HL-60 (cell line): ENCODE measurements at regions not wholly inside any gene's neighbourhood (a gene's known extent, or its start where the extent isn't known, plus 50 kb on each side); places are given as distances from the start of the nearest gene placed in this dataset.
"Not testable (repeated sequence)": the region's sequence is repeated elsewhere in the genome, so short reads cannot be mapped to it uniquely, and the experiment has no call there.

ENCODE experiments used
- DNase-seq, 2 experiments: peaks; one replicate each; pipeline ENCODE4 v3.0.0-alpha.2; 2010 to 2020; ENCODE audit warnings: low read depth in 1 of 2, low spot score in 1 of 2
- H3K27ac ChIP-seq: fragments of 250-450 bp; sonication (Bioruptor Pico); replicated peaks from 2 replicates; pipeline ENCODE4 v1.5.1; 2020; ENCODE audit warnings: mild to moderate bottlenecking, moderate library complexity
- H3K27me3 ChIP-seq: fragments of 250-450 bp; sonication (Bioruptor Pico); 2 replicates; pipeline ENCODE4 v1.5.1; 2021; ENCODE audit warnings: mild to moderate bottlenecking, moderate library complexity; ENCODE audit not compliant: insufficient read depth, poor library complexity, severe bottlenecking
- H3K4me3 ChIP-seq: replicated peaks from 2 replicates; pipeline ENCODE4 v1.5.1; 2011; ENCODE audit warnings: mild to moderate bottlenecking, control low read depth, low read length; ENCODE audit not compliant: insufficient read depth
- GABPA ChIP-seq: IDR thresholded peaks from 2 replicates; pipeline ENCODE4 v1.6.1; 2012; ENCODE audit warnings: low read depth
- POLR2AphosphoS5 ChIP-seq: IDR thresholded peaks from 2 replicates; pipeline ENCODE4 v1.6.1; 2012; ENCODE audit warnings: low read depth
- SPI1 ChIP-seq: IDR thresholded peaks from 2 replicates; pipeline ENCODE4 v1.6.1; 2012; ENCODE audit warnings: low read depth, mild to moderate bottlenecking, borderline replicate concordance
- TF ChIP-seq, protein P1 (sequence below): IDR thresholded peaks from 2 replicates; pipeline ENCODE4 v1.6.1; 2012; ENCODE audit warnings: low read depth; ENCODE audit not compliant: insufficient replicate concordance
- TF ChIP-seq, protein P2 (sequence below): IDR thresholded peaks from one replicate; pipeline ENCODE4 v1.5.1; 2011; ENCODE audit warnings: low read length, control low read depth, inconsistent platforms; ENCODE audit not compliant: insufficient read depth

DNA sequence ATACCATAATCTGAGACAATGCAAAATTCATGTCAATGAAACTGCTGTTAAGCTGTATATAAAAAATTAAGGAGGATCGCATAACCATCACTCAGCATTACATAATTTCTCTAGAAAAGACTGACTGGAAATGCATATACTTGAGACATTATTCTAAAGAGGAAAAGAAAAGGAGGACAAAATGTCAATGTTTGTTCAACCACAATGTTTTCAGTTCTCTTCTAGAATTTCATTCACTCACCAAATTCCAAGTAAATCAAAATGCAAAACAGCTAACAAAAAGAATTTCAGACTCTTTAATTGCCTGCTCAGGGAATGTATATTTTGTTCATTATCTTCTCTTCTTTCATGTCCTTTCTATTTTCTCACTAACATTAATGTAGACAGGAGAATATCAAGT, 106.2 kb upstream of the CCDC28A start:
- Histone ChIP-seq H3K27ac (no peak overlapping the region), H3K27me3 (no peaks in the 10 kb centered on the region), H3K4me3 (no peak overlapping the region)
- no peak for TF ChIP-seq GABPA
- TF ChIP-seq, protein P1, sequence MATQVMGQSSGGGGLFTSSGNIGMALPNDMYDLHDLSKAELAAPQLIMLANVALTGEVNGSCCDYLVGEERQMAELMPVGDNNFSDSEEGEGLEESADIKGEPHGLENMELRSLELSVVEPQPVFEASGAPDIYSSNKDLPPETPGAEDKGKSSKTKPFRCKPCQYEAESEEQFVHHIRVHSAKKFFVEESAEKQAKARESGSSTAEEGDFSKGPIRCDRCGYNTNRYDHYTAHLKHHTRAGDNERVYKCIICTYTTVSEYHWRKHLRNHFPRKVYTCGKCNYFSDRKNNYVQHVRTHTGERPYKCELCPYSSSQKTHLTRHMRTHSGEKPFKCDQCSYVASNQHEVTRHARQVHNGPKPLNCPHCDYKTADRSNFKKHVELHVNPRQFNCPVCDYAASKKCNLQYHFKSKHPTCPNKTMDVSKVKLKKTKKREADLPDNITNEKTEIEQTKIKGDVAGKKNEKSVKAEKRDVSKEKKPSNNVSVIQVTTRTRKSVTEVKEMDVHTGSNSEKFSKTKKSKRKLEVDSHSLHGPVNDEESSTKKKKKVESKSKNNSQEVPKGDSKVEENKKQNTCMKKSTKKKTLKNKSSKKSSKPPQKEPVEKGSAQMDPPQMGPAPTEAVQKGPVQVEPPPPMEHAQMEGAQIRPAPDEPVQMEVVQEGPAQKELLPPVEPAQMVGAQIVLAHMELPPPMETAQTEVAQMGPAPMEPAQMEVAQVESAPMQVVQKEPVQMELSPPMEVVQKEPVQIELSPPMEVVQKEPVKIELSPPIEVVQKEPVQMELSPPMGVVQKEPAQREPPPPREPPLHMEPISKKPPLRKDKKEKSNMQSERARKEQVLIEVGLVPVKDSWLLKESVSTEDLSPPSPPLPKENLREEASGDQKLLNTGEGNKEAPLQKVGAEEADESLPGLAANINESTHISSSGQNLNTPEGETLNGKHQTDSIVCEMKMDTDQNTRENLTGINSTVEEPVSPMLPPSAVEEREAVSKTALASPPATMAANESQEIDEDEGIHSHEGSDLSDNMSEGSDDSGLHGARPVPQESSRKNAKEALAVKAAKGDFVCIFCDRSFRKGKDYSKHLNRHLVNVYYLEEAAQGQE, result no peak
- TF ChIP-seq, protein P2, sequence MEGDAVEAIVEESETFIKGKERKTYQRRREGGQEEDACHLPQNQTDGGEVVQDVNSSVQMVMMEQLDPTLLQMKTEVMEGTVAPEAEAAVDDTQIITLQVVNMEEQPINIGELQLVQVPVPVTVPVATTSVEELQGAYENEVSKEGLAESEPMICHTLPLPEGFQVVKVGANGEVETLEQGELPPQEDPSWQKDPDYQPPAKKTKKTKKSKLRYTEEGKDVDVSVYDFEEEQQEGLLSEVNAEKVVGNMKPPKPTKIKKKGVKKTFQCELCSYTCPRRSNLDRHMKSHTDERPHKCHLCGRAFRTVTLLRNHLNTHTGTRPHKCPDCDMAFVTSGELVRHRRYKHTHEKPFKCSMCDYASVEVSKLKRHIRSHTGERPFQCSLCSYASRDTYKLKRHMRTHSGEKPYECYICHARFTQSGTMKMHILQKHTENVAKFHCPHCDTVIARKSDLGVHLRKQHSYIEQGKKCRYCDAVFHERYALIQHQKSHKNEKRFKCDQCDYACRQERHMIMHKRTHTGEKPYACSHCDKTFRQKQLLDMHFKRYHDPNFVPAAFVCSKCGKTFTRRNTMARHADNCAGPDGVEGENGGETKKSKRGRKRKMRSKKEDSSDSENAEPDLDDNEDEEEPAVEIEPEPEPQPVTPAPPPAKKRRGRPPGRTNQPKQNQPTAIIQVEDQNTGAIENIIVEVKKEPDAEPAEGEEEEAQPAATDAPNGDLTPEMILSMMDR, result no peak
- TF ChIP-seq POLR2AphosphoS5, result no peak
- TF ChIP-seq SPI1, result no peak
- DNase-seq, result no peak

DNA sequence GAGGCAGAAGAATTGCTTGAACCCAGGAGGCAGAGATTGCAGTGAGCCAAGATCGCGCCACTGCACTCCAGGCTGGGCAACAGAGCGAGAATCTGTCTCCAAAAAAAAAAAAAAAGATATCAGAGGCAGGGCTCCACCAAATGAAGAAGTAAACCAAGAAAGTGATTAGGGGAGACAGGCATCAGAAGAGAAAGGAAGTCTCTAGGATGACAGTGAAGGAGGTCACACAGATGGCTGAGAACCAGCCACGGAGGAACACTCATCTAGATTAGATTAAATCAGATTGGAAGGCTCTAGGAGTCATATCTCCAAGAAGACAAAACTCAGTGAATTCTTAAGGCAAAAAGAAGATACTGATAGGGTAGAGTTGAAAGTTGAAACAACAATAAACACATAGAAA, 102.2 kb upstream of the CCDC28A start:
- TF ChIP-seq SPI1, result peak; percentile 3; the same call in 1 of the 2 replicates
- TF ChIP-seq, protein P2, result no peak

DNA sequence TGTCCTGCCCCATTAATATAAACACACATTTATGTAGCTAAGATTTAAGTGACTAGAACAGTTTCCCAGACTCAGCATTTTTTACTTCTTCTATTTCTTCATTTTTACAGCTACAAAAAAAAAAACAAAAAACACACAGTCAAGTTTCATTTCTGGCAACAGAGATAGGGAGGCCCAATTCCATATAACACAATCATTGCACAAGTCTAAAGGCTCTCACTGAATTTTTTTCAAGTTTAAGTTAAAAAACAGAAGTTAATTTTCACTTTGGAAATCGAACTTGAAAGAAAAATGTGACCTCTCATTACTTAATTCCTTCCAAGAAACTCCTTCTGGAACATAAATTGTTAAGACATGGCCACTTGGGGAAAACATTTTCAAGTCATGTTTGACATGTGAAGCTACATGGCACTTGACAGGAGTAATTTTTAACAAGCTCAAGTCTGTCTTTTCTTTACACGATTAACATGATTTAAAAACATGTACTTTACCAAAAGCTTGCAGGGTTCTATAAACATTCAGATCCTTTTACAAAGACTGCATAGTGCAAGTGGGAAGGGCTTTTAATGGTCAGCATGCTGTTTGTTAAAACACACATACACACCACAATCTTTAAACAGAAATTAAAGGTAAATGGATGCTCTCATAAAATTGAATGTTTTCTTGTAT, 100.1 kb upstream of the CCDC28A start:
- TF ChIP-seq, protein P1, result no peak
- TF ChIP-seq SPI1 (no peak), POLR2AphosphoS5 (no peak), GABPA (no peak)
- TF ChIP-seq, protein P2, result no peak
- 0 out of 2 replicates have a peak overlapping the region, but pooled peaks have one; percentile 23 for H3K27ac ChIP-seq
- H3K4me3 ChIP-seq, result no peak overlapping the region
- peak in 1 of 2 experiments; percentile 16 for DNase-seq
- no peaks in the 10 kb centered on the region for H3K27me3 ChIP-seq

More for the DNA sequence above, 102.2 kb upstream of the CCDC28A start:
- Histone ChIP-seq H3K27me3 (no peaks in the 10 kb centered on the region), H3K27ac (no peak overlapping the region), H3K4me3 (no peak overlapping the region)
- no peak for DNase-seq

DNA sequence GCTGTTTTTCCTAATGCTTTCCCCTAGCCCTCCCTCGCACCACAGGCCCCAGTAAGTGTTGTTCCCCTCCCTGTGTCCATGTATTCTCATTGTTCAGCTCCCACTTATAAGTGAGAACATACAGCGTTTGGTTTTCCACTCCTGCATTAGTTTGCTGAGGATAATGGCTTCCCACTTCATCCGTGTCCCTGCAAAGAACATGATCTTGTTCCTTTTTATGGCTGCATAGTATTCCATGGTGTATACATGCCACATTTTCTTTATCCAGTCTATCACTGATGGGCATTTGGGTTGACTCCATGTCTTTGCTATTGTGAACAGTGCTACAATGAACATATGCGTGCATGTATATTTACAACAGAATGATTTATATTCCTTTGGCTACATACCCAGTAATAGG, 99.1 kb upstream of the CCDC28A start:
- not testable (repeated sequence) for H3K27me3 ChIP-seq, H3K4me3 ChIP-seq, H3K27ac ChIP-seq, DNase-seq
